HT-29 (cell line): ENCODE measurements at regions not wholly inside any gene's neighbourhood (a gene's known extent, or its start where the extent isn't known, plus 50 kb on each side); places are given as distances from the start of the nearest gene placed in this dataset.

Experiments
- DNase-seq: peaks from one replicate; pipeline ENCODE4 v3.0.0-alpha.2; 2015; ENCODE audit warnings: low spot score

DNA sequence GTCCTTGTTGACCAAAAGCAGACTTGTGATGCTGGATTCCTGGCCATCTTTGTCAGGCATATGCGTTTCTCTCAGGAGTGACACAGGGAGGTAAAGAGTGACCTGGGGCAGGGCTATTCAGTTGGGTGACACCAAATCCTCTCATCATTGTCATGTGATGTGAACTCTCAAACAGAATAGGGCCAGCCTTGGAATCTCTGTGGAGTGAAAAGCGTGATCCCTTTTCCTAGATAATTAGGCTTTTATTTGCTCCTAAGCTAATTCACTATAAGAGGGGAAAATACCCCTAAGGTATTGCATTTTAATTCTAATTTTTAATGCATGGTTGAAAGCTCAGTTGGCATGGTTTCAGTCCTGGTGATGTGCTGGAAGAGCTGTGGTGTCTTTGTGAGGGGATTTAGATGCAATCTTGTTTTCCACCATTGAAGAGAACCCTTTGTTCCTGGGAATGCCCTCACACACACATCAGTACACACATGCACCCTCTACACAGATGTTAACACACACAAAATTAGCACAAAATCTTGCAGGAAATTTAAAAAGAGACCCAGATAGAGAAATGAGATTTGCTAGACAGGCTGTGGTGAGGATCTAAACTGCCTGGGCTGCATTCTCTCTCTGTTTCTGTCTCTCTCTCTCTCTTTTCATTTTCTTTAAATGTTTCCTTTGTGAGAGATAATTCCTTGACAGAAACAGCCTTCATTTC, 349.9 kb downstream of the TSN start:
- DNase-seq: no peak

DNA sequence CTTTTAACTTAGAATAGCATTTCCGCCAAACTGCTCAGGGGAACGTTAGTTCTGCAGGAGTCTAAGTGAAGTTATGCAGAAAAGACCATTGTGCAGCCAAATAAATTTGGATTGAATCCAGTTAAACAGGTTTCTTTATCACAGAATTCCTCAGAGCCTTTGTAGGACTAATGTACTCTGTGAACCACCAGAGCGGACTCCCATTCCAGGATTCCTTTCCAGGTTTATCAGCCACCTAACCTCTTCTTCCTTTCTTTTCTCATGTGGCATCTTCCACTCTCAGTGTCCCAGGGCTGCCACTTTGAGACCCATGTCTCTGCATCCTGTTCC, 350.4 kb downstream of the TSN start:
- no peak for DNase-seq

DNA sequence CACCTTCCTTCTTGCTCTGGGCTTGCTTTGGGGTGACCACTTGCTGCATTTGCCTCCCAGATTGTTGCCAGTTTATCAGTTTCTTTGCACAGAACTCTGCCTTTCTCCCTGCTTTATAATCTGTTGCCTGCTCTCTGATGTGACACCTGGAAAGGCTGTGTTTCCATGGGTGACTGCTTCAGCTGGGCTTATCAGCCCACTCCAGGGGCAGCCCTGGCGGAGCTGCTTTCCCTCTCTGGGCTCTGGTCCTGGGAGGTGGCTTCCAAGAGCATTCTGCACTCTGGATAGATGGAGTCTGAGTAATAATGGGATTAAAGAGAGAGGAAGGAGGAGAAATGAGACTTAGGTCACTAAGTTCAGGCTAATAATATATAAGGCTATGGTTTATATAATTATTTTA, 352.7 kb downstream of the TSN start:
- no peak for DNase-seq

DNA sequence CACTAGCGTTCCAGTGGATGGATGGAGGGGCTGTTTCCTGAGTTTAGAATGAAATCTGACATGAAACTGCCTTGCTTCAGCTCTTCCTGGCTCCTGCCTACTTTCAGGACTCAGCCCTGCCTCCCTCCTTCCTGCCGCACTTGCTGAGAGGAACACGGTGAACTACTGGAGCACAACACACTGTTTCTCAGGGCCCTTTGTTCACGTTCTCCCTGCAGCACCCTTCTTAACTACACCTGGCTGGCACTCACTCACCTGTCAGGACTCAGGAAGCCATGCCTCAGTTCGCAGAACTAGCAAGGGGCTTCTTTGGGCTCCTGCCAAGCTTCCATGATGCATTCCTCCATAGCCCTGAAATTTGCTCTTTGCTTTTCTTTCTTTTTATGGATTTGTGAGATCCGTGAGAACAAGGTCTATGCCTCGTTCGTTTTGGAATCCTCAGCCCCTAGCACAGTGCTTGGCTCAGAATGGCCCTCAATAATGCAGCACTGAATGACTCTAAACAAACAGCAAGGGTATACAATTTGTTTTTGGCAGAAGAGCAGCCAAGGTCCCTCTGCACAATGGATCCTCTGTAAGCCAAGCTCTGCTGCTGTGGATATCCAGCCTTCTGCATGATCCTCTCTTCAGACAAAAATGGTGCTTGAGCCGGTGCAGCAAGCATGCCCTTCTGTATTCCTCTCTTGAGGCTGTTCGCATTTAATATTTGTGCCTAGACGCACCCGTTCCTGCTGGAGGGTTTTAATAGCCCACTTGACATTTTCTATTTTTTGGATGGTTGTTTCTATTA, 357.0 kb downstream of the TSN start:
- no peak for DNase-seq

DNA sequence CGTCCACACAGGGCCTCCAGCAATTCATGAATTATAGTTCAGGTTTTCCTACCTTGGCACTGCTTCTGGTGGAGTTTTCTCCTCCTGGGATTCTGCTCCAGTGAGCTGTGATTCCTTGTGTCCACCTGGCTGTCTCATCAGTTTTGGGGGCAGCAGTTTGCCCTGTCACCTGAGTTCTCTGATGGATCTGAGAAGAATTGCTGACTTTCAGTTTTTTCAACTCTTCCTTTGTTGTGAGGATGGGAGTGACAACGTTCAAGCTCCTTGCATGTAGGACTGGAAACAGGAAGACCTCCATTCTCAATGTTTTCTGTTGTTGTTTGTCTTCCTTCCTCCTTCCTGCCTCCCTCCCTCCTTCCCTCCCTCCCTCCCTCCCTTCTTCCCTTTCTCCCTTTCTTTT, 359.0 kb downstream of the TSN start:
- no peak for DNase-seq

DNA sequence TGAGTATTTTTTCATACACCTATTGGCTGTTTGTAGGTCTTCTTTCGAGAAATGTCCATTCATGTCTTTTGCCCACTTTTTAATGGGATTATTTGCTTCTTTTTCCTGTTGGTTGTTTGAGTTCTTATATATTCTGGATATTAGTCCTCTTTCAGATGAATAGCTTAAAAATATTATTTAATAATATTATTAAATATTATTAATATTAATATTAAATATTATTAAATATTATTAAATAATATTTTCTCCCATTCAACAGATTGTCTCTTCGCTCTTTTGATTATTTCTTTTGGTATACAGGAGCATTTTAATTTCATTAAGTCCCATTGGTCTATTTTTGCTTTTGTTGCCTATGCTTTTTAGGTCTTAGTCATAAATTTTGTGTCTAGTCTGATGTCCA, 361.9 kb downstream of the TSN start:
- no peak for DNase-seq

DNA sequence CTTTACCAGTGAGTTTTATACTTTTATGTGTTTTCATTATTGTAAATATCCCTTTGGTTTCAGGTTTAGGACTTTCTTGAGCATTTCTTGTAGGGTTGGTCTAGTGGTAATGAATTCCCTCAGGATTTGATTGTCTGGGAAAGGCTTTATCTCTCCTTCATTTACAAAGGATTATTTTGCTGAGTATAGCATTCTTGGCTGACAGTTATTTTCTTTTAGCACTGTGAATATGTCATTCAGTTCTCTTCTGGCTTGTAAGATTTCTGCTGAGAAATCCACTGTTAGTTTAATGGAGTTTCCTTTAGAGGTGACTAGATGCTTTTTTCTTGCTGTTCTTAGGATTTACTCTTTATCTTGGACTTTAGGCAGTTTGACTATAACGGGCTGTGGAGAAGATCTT, 373.9 kb downstream of the TSN start:
- DNase-seq: no peak

DNA sequence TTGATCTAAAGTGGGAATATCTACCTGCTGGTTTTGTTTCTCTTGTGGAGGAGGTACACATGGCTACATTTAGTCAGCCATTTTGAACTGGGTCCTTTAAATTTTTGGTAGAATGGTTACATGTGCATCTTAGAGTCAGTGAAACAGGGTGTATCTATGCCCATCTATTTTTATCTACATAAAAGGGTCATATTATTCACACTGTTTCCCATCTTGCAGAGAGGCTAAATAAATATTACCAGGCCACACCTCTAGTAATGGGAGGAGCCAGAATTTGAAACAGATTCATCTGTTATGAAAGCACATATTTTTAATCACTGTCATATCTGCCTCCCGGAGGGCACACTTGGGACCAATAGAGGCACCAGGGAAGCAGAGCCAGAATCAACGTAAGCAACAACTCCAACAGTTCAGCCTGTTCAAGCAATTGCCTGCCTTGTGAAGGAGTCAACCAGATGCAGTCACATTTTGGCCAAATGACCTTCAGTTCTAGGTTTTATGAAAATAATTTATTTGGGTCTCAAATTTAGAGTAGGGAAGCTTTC, 376.8 kb downstream of the TSN start:
- DNase-seq: no peak

DNA sequence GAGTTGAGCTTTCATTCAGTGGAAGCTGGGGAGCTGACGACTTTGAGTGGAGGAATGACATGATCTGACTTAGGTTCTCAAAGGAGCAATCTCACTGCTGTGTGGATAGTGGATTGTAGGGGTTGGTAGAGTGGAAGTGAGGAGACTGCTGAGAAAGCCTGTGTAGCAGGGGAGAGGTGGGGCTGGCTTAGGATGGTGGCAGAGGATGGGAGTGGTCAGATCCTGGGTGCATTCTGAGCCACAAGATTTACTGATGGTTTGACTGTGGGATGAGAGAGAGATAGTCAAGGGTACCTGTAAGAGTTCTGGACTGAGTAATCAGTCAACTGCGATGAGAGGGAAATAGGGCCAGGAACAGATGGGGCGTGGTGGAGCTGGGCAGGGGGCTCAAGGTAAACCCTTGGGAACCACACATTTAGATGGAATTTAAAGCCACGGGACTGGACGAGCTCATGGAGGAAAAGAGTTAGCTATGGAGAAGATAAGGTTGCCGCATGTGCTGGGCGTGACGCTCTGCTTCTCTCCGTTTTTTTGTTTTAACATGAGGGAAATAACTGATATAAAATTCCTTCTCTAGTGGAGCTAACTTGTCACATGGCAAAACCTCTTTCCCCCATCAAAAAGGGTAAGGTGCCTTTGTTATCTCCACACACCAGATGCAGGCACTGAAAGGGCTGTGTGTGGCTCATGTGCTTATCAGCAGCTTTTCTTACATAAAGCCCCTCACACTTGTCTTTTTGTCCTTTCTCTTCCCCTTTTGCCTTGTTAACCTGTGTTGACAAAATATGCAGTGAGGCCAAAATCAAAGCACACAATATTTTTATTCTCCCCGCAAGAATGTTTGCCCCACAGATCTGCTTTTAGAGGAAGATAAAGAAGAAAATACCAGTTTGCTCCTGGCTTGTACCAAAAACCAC, 379.8 kb downstream of the TSN start:
- DNase-seq: no peak

DNA sequence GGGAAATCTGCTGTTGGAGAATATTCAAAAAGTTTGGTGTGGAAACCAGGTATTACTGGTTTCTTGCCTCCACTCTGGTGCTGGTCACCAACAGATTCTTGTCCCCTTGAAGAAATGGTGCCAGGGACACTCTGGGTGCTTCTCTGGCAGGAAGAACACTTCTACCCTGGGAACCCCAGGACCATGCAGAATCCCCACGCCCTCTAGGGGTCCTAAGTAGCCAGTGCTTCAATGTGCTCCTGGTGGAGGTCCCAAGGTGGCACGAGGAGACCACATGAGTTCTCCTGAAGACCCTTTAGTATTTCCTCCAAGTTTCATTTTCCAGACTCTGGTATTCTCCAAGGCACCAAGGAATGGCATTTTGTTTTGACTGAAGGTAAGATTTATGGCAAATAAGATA, 380.6 kb downstream of the TSN start:
- DNase-seq: peak; percentile 55

DNA sequence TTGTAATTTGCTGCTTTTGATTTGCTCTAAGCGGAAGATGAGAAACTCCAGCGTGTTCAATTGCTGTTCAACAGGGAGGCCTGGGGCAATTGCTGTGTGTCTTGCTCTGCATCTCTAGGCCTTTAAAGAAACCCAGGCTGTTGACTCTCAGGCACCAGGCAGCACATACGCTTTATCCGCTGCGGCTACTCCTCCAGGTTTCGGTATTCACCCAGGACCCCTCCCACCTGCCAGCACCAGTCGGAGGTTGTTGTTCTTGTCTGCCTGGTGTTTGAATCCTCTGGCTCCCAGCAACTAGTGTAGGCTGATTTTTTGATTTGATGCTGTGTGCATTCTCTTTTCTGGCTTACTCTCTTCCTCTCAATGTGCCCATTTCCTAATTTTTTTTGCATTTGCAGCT, 383.1 kb downstream of the TSN start:
- DNase-seq: no peak

DNA sequence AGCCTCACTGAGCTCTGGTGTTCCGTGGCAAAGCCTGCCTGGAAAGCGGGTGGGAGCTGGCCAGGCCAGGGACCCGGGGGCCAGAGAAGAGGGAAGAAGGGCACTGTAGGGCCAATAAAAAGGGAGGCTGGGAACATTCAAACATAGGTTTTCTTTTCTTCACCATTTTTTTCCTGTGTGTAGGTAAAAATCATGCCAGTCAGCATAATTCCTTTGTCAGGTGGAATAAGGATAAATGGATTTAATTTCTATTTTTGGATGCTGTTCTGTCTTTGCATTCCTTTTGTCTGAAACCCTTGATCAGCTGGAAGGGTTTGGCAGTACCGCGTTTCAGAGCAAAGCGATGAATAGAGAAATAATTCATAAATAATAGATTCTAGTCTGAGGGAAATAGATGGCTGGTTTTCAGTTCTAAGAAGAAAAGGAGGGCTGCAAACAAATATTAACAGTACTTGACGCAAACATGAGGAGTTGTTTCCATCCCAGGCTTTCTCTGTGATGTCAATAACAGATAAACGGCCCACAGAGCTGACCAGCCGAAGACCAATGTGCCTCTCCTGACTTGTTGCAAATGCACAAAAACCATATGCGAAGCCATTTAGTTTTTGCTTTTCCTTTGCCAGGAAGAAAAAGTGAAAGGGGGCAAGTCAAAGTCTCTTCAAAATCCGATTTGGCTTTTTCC, 384.4 kb downstream of the TSN start:
- no peak for DNase-seq

DNA sequence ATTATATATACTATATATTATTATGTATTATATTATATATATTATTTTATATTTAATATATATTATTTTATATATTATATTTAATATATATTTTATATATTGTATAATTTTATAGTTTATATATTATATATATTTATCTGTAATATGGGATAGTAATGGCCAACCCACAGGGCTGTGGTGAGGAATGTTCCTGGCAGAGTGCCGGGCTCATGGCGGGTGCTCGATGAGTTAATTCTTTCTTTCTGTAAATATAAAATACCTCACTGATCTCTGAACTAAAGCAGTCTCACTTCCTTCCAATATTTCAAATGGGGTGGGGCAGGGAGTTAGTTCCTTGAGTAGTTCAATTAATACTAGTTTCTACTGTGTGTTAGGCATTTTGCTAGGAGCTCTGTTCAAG, 389.4 kb downstream of the TSN start:
- no peak for DNase-seq

DNA sequence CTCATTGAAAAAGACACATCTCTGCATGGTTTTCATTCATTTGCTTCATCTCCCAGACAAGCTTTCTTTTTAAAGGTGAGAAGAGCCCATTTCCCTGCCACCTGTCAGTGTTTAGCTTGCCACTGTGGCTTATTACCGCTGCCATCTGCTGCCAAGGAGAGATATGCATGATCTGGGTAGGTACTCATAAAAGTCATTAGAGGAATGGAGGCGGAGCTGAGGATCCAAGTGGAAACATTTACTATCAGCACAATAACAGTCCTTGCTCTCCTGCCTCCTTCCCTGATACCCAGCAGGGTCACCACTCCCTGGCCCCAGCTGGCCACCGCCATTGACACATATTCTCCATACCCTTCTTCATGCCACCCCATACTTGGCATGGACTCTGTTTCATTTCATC, 390.4 kb downstream of the TSN start:
- no peak for DNase-seq

DNA sequence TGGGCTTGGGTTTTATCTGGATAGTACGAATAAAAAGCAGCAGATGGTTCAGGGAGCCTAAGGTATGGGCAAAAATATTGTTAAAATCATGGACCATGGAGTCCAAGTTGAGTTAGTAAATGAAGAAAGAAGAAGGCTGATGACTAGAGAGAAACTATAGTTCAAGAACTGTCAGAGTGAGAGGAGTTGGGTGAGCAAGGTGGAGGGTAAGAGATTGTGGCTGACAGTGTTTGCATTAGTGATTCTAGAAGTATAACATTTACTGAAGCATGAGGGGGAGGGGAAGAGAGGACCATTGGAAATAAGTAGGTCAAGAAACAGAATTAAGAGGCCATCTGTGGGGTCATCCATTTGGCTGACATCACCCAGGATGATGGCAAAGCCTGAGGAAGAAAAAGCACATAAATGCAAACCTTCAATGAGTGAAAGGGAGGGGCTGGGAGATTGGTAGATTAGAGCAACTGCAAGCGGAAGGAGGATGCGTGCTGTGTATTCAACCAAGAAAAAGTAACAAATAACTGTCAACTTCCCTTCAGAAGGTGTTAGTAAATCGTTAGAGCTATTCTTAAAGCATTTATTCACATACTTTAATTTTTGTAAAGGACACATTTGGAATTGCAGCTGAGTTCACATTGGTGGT, 392.8 kb downstream of the TSN start:
- no peak for DNase-seq

DNA sequence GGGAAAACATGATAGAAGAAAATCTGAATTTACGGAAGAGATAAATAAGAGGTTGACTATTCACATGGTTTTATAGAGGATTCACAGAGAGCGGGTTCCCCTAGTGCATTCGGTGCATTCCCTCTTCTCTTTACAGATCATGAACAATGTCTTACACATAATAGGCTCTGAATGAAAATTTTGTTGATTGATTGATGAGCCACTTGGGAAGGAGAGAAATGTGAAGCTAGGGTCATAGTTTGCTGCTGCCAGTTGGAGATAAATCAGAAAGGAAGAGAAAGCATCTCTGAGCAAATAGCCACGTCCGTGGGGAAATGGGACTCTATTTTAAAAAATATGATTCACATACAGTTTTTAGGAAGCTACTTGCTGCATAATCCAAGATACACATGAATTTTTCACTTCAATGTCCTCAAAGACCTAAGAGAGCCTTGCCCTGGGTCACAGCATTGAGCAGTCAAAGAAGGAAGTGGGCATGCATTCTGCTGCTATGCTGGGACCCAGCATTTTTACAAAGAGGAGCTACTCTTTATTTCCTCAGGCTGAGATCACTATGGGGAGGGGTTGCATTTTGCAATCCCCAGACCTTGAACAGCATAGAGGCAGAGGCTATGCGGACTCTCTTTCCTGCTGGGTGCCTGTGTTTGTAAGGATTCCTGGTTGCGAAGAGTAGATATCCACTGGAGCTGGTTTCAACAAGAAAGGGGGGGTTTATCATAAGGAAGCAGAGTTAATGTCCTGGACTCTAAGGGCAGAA, 395.3 kb downstream of the TSN start:
- DNase-seq: no peak

DNA sequence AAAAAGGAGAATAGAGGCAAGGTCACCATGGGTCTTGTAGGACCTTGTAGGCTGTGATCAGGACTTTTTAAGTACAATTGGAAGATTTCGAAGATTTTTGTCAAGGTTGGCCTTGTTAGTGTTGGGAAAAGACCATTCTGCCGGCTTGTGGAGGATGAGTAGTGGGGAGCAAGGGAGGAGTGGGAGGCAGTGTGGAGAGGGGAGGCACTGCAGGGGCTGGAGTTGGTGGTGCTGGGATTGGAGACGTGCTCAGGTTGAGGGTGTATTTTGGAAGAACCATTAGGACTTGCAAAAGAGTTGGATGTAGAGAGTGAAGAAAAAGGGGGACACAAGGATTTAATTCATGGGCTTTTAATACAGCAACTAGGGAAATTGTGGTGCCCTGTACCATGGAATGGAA, 397.1 kb downstream of the TSN start:
- DNase-seq: no peak

DNA sequence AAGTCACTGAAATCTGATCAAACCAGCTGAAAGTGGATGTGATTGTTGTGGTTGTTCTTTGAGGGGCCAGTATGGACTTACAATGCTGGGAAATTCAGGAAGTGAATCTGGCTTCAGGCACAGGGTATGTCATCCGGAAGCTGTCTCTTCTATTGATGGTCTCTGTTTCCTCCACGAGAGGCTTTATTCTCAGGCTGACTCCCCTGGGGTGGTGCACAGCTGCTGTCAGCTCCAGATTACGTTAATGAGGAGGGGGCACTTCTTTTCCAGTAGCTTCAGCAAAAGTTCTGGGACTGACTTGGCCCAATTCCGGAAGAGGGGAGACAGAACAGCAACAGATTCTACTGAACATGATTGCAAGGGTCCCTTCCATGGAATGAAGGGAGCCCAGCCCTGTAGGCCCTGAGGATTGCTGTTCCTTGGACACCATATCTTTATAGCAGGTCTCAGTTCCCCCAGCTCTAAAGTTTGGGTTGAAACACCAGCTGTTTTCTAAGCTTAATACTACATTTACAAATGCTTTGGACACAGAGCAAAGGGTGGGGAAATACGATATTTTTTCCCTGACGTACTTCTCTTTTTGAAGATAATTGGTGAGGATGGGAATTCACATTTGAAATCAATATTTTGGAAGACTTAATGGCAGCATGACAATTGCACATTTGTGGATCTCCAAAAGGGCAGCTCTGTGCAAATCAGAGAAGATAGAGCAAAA, 400.9 kb downstream of the TSN start:
- DNase-seq: no peak

DNA sequence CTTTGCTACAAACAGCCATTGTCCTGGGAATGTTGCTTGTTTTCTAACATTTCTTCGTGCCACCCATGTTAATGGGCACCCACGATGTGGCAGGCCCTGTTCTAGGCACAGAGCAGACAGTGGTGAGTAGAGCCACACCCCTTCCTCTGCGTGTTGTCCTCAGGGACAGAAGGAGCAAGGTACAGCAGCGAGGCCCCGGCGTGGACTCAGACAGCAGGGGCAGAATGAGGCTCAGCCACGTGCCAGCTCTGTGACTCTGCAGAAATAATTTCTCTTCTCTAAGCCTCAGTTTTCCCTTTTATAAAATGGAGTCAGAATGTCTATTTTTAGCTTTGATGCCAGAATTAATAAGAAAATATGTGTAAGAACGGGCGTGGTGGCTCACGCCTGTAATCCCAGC, 401.7 kb downstream of the TSN start:
- DNase-seq: no peak

DNA sequence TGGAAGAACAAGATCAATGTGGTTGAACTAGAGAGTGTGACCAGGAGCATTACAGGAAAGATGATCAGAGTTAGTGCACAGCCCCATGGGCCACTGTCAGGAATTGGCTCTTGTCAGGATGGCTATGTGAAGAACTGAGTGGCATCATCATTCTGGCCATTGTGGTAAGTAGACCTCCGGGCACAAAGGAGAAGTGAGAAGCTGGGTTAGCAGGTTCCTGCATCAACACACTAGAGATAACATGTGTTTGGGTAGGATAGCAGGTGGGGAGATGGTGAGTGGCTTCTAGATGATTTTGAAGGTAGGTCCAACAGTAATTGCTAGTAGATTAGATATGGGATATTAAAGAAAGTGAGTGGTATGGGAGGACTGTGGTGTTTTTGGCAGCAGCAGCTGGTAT, 408.2 kb downstream of the TSN start:
- no peak for DNase-seq
